HG03439 (cell line): ENCODE measurements at regions not wholly inside any gene's neighbourhood (a gene's known extent, or its start where the extent isn't known, plus 50 kb on each side); places are given as distances from the start of the nearest gene placed in this dataset.
"Not testable (repeated sequence)": the region's sequence is repeated elsewhere in the genome, so short reads cannot be mapped to it uniquely, and the experiment has no call there.

ENCODE experiments used
- ATAC-seq: cut with Tn5 transposase; IDR thresholded peaks from one replicate; pipeline ENCODE4 v1.9.1; 2021; ENCODE audit warnings: mild to moderate bottlenecking, moderate library complexity; ENCODE audit not compliant: unreplicated experiment

- not testable (repeated sequence) for ATAC-seq
Measured at GRCh38 chr3:81829272-81829671, 67.8 kb upstream of the GBE1 start.

GRCh38 chr3:81823882-81824395 lies 62.5 kb upstream of the GBE1 start:
- ATAC-seq, result peak; percentile 86

- ATAC-seq, result no peak
Measured at GRCh38 chr3:81823086-81823485, 61.6 kb upstream of the GBE1 start.

GRCh38 chr3:81816473-81817250 lies 55.2 kb upstream of the GBE1 start:
- ATAC-seq, result peak; percentile 98

GRCh38 chr3:81812098-81812497 lies 50.7 kb upstream of the GBE1 start:
- not testable (repeated sequence) for ATAC-seq
